ENCODE measurements at regions not wholly inside any gene's neighbourhood (a gene's known extent, or its start where the extent isn't known, plus 50 kb on each side); places are given as distances from the start of the nearest gene placed in this dataset.

- TF ChIP-seq CTCF (IDR thresholded peaks at IDR 0.05) (no peak), POLR2A (IDR thresholded peaks at IDR 0.05) (no peak)
Measured at GRCh38 chr5:118556792-118557191, 431.6 kb downstream of the DTWD2 start.
